Liver (tissue), 8 donors: ENCODE measurements at regions not wholly inside any gene's neighbourhood (a gene's known extent, or its start where the extent isn't known, plus 50 kb on each side); places are given as distances from the start of the nearest gene placed in this dataset.

ENCODE experiments used
- DNase-seq: peaks from one replicate; pipeline ENCODE4 v3.0.0-alpha.2; 2017; ENCODE audit warnings: low spot score
- H3K27ac ChIP-seq, 2 donors: one replicate each; pipeline ENCODE4 v1.7.0; 2013; ENCODE audit warnings: inconsistent platforms in 2 of 2, low read length in 2 of 2, control low read depth in 1 of 2, low read depth in 1 of 2, mild to moderate bottlenecking in 1 of 2
- H3K27me3 ChIP-seq, 4 donors: one replicate each; pipeline versions ENCODE4 v1.6.1 to v1.7.0; 2013; ENCODE audit warnings: low read length in 3 of 4, inconsistent platforms in 1 of 4, mild to moderate bottlenecking in 1 of 4, moderate library complexity in 1 of 4; ENCODE audit not compliant: control insufficient read depth in 4 of 4, insufficient read depth in 4 of 4
- H3K36me3 ChIP-seq, 4 donors: one replicate each; pipeline versions ENCODE4 v1.6.1 to v1.7.0; 2013; ENCODE audit warnings: low read length in 3 of 4, mild to moderate bottlenecking in 3 of 4, low read depth in 1 of 4, moderate library complexity in 1 of 4; ENCODE audit not compliant: control insufficient read depth in 4 of 4, insufficient read depth in 3 of 4
- H3K4me1 ChIP-seq, 4 donors: one replicate each; pipeline versions ENCODE4 v1.6.1 to v1.7.0; 2013; ENCODE audit warnings: low read length in 3 of 4, mild to moderate bottlenecking in 3 of 4, moderate library complexity in 1 of 4; ENCODE audit not compliant: control insufficient read depth in 4 of 4, insufficient read depth in 4 of 4
- H3K4me3 ChIP-seq, 3 donors: one replicate each; pipeline versions ENCODE4 v1.6.1 to v1.7.0; 2013; ENCODE audit warnings: low read length in 3 of 3, control low read depth in 1 of 3, low read depth in 1 of 3, mild to moderate bottlenecking in 1 of 3
- H3K9ac ChIP-seq, 2 donors: one replicate each; pipeline ENCODE4 v1.7.0; 2013; ENCODE audit warnings: low read length in 2 of 2, mild to moderate bottlenecking in 2 of 2, moderate library complexity in 2 of 2, control low read depth in 1 of 2, low read depth in 1 of 2
- H3K9me3 ChIP-seq, 4 donors: one replicate each; pipeline versions ENCODE4 v1.6.1 to v1.7.0; 2013; ENCODE audit warnings: low read length in 3 of 4; ENCODE audit not compliant: control insufficient read depth in 4 of 4
- CTCF ChIP-seq: fragments of 150-350 bp; IDR thresholded peaks from 2 replicates; pipeline ENCODE4 v1.5.1; 2017; ENCODE audit warnings: improper control_type of control experiment, low read depth, low read length; ENCODE audit not compliant: missing input control
- EGR1 ChIP-seq, 2 donors: IDR thresholded peaks; 2 replicates each; pipeline ENCODE4 v1.6.1; 2016 to 2018; ENCODE audit warnings: antibody characterized with exemption in 2 of 2, low read depth in 2 of 2
- FOXA1 ChIP-seq: IDR thresholded peaks from 2 replicates; pipeline ENCODE4 v1.6.1; 2016; ENCODE audit warnings: antibody characterized with exemption
- GABPA ChIP-seq, 2 donors: IDR thresholded peaks in 1 of 2; conservative IDR thresholded peaks in 1 of 2; 2 replicates each; pipeline ENCODE4 v1.6.1; 2016; ENCODE audit warnings: antibody characterized with exemption in 2 of 2, mild to moderate bottlenecking in 1 of 2, moderate library complexity in 1 of 2
- HNF4G ChIP-seq: IDR thresholded peaks from 2 replicates; pipeline ENCODE4 v1.6.1; 2016; ENCODE audit warnings: antibody characterized with exemption
- JUND ChIP-seq, 2 donors: IDR thresholded peaks; 2 replicates each; pipeline ENCODE4 v1.6.1; 2016; ENCODE audit warnings: antibody characterized with exemption in 2 of 2
- NR2F2 ChIP-seq: IDR thresholded peaks from 2 replicates; pipeline ENCODE4 v1.6.1; 2016; ENCODE audit warnings: antibody characterized with exemption
- RXRA ChIP-seq, 2 donors: IDR thresholded peaks; 2 replicates each; pipeline ENCODE4 v1.6.1; 2017 to 2018; ENCODE audit warnings: antibody characterized with exemption in 2 of 2, mild to moderate bottlenecking in 1 of 2
- TAF1 ChIP-seq: conservative IDR thresholded peaks from 2 replicates; pipeline ENCODE4 v1.6.1; 2016; ENCODE audit warnings: antibody characterized with exemption, mild to moderate bottlenecking
- ZBTB33 ChIP-seq: IDR thresholded peaks from 2 replicates; pipeline ENCODE4 v1.6.1; 2016; ENCODE audit warnings: antibody characterized with exemption
- whole genome bisulfite sequencing: extraction: QIAGEN DNeasy Blood & Tissue Kit; methylation state at CpG from one replicate; pipeline ENCODE4 v1.1.7; 2013; 5-methylcytosine and 5-hydroxymethylcytosine counted together
- donor health status: healthy.
- donor health status: healthy.
- donor health status: healthy.
- donor health status: healthy.
- donor health status: healthy.

GRCh38 chr2:12641441-12641840 is 75.3 kb upstream of the TRIB2 start (continued):
- TF ChIP-seq NR2F2 = no peak

- no peaks in the 10 kb centered on the region for H3K4me1 ChIP-seq
- no peak for DNase-seq
- H3K27me3 ChIP-seq = no peaks in the 10 kb centered on the region
- H3K27ac ChIP-seq = no peak overlapping the region
- no peak for TF ChIP-seq FOXA1
- H3K4me3 ChIP-seq = no peak overlapping the region
- H3K9me3 ChIP-seq = no peaks in the 10 kb centered on the region
- no peaks in the 10 kb centered on the region for H3K36me3 ChIP-seq
- WGBS = 78% methylated on average over 7 of the region's 7 CpGs
- H3K9ac ChIP-seq = no peak overlapping the region
Measured at GRCh38 chr2:12642332-12642731, 74.4 kb upstream of the TRIB2 start.

DNA sequence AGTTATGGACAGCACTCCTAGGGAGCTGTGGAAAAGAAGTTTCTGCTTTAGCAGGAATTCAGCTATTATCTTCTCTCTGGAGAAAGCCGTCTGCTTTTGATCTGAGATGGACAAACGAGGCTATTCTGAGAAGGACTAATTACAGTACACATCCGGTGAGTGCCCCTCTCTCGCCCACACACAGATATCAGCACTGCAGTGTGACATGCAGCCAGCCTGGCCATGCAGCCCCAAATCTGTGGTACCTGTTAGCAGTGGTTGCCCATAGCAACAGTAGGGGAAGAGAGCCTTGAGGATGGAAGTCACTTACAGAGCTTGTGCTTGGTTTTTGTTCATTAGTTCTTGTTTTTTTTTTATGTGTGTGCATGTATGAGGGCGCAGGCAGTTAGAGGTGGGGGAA is 73.9 kb upstream of the TRIB2 start:
- H3K36me3 ChIP-seq = no peaks in the 10 kb centered on the region
- no peaks in the 10 kb centered on the region for H3K4me1 ChIP-seq
- TF ChIP-seq TAF1 = no peak
- no peak for TF ChIP-seq RXRA (IDR thresholded peaks at IDR 0.05)
- TF ChIP-seq JUND (IDR thresholded peaks at IDR 0.05) = no peak
- no peak for TF ChIP-seq ZBTB33
- no peak overlapping the region for H3K27ac ChIP-seq
- no peaks in the 10 kb centered on the region for H3K9me3 ChIP-seq
- WGBS = 75% methylated on average over 5 of the region's 5 CpGs
- no peaks in the 10 kb centered on the region for H3K27me3 ChIP-seq
- no peak overlapping the region for H3K9ac ChIP-seq
- DNase-seq = no peak
- H3K4me3 ChIP-seq = no peak overlapping the region

GRCh38 chr2:12649602-12650400 is 66.9 kb upstream of the TRIB2 start:
- Histone ChIP-seq H3K4me1 (no peaks in the 10 kb centered on the region), H3K9me3 (no peaks in the 10 kb centered on the region), H3K36me3 (no peaks in the 10 kb centered on the region), H3K27me3 (peaks cover 0 to 5% (median 0%) of the 10 kb centered on the region in 4 donors), H3K9ac (no peak overlapping the region), H3K27ac (no peak overlapping the region), H3K4me3 (no peak overlapping the region)
- DNase-seq = no peak
- TF ChIP-seq HNF4G = no peak
- TF ChIP-seq EGR1 (IDR thresholded peaks at IDR 0.05; ENCODE audit: low read depth in 2 of 2) = no peak
- no peak for TF ChIP-seq CTCF
- TF ChIP-seq GABPA (IDR thresholded peaks at IDR 0.05 in 1 of 2, conservative IDR thresholded peaks at IDR 0.05 in 1 of 2) = no peak
- WGBS = 55% methylated on average over 10 of the region's 10 CpGs
